ENCODE measurements at regions not wholly inside any gene's neighbourhood (a gene's known extent, or its start where the extent isn't known, plus 50 kb on each side); places are given as distances from the start of the nearest gene placed in this dataset.

- H3K4me3 ChIP-seq (replicated peaks in 1 of 2; ENCODE audit: low read depth in 2 of 2, low read length in 2 of 2) = no peak overlapping the region
- TF ChIP-seq CTCF (IDR thresholded peaks at IDR 0.05; ENCODE audit: low read depth, low read length) = no peak
- peak; percentile 20 to 51 for DNase-seq (ENCODE audit: low read depth in 2 of 2)
Observed at GRCh38 chr17:63140255-63140654, 174.2 kb downstream of the TANC2 start.

GRCh38 chr17:63142836-63143235 is 176.8 kb downstream of the TANC2 start:
- no peak for DNase-seq (ENCODE audit: low read depth in 2 of 2)
- no peak for TF ChIP-seq CTCF (IDR thresholded peaks at IDR 0.05; ENCODE audit: low read depth, low read length)
- H3K4me3 ChIP-seq (replicated peaks in 1 of 2; ENCODE audit: low read depth in 2 of 2, low read length in 2 of 2) = no peak overlapping the region

GRCh38 chr17:63150490-63150889 is 184.5 kb downstream of the TANC2 start:
- no peak for DNase-seq (ENCODE audit: low read depth in 2 of 2)
- TF ChIP-seq CTCF (IDR thresholded peaks at IDR 0.05; ENCODE audit: low read depth, low read length) = no peak
- H3K4me3 ChIP-seq (replicated peaks in 1 of 2; ENCODE audit: low read depth in 2 of 2, low read length in 2 of 2) = no peak overlapping the region

- H3K4me3 ChIP-seq (replicated peaks in 1 of 2; ENCODE audit: low read depth in 2 of 2, low read length in 2 of 2) = no peak overlapping the region
- no peak for TF ChIP-seq CTCF (IDR thresholded peaks at IDR 0.05; ENCODE audit: low read depth, low read length)
- peak in 1 of 2 donors; percentile 38 for DNase-seq (ENCODE audit: low read depth in 2 of 2)
Observed at GRCh38 chr17:63150994-63151464, 185.0 kb downstream of the TANC2 start.

GRCh38 chr17:63151941-63152523 is 186.0 kb downstream of the TANC2 start:
- no peak overlapping the region for H3K4me3 ChIP-seq (replicated peaks in 1 of 2; ENCODE audit: low read depth in 2 of 2, low read length in 2 of 2)
- DNase-seq (ENCODE audit: low read depth in 2 of 2) = peak in 1 of 2 donors; percentile 55
- no peak for TF ChIP-seq CTCF (IDR thresholded peaks at IDR 0.05; ENCODE audit: low read depth, low read length)

GRCh38 chr17:63153488-63153887 is 187.5 kb downstream of the TANC2 start:
- H3K4me3 ChIP-seq (replicated peaks in 1 of 2; ENCODE audit: low read depth in 2 of 2, low read length in 2 of 2) = no peak overlapping the region
- no peak for TF ChIP-seq CTCF (IDR thresholded peaks at IDR 0.05; ENCODE audit: low read depth, low read length)
- no peak for DNase-seq (ENCODE audit: low read depth in 2 of 2)
